NCI-H2029 treated with DMSO at 0.1 percent for 48 hours (cell line): ENCODE measurements at regions not wholly inside any gene's neighbourhood (a gene's known extent, or its start where the extent isn't known, plus 50 kb on each side); places are given as distances from the start of the nearest gene placed in this dataset.

ENCODE experiments used
- DNase-seq: peaks from one replicate; lab custom pipeline; 2025; lab: John Stamatoyannopoulos, UW

GRCh38 chr6:41429506-41430504 lies 94.4 kb downstream of the NCR2 start:
- DNase-seq = no peak

- DNase-seq = no peak
These were observed 95.5 kb downstream of the NCR2 start for GRCh38 chr6:41430875-41431274.

- DNase-seq = no peak
These were observed 96.9 kb downstream of the NCR2 start for GRCh38 chr6:41432280-41432679.

GRCh38 chr6:41434803-41435481 lies 99.5 kb downstream of the NCR2 start:
- DNase-seq = no peak

GRCh38 chr6:41437604-41438003 lies 102.2 kb downstream of the NCR2 start:
- no peak for DNase-seq

- DNase-seq = no peak
These were observed 103.3 kb downstream of the NCR2 start for GRCh38 chr6:41438746-41439145.

- DNase-seq = no peak
These were observed 104.4 kb downstream of the NCR2 start for GRCh38 chr6:41439524-41440418.

GRCh38 chr6:41440958-41441357 lies 105.2 kb upstream of the FOXP4 start:
- no peak for DNase-seq

- no peak for DNase-seq
These were observed 104.4 kb upstream of the FOXP4 start for GRCh38 chr6:41441598-41442351.

GRCh38 chr6:41442352-41442672 lies 103.9 kb upstream of the FOXP4 start:
- no peak for DNase-seq

GRCh38 chr6:41442800-41443501 lies 103.2 kb upstream of the FOXP4 start:
- no peak for DNase-seq

- DNase-seq = no peak
These were observed 102.3 kb upstream of the FOXP4 start for GRCh38 chr6:41443616-41444525.

- DNase-seq = no peak
These were observed 100.9 kb upstream of the FOXP4 start for GRCh38 chr6:41445261-41445660.

GRCh38 chr6:41446132-41446531 lies 100.0 kb upstream of the FOXP4 start:
- no peak for DNase-seq

GRCh38 chr6:41446907-41447545 lies 99.2 kb upstream of the FOXP4 start:
- DNase-seq = no peak

GRCh38 chr6:41448256-41448655 lies 97.9 kb upstream of the FOXP4 start:
- no peak for DNase-seq

GRCh38 chr6:41449399-41450245 lies 96.6 kb upstream of the FOXP4 start:
- peak; percentile 22 for DNase-seq

GRCh38 chr6:41450581-41450980 lies 95.6 kb upstream of the FOXP4 start:
- DNase-seq = no peak
